IMR-90 (cell line): ENCODE measurements at regions not wholly inside any gene's neighbourhood (a gene's known extent, or its start where the extent isn't known, plus 50 kb on each side); places are given as distances from the start of the nearest gene placed in this dataset.

ENCODE experiments used
- ATAC-seq: fragments of 200-7000 bp; cut with Tn5 transposase; 2 replicates; pipeline ENCODE4 v1.9.1; 2020; ENCODE audit warnings: low read depth, mild to moderate bottlenecking, moderate library complexity
- BruUV-seq: library from RNA; stranded (reverse); fragments of 400-500 nt; replicated peaks from 2 replicates; lab custom pipeline; 2021; lab: Mats Ljungman, UMichigan
- CTCF ChIA-PET: fragments of 300-600 bp; formaldehyde crosslinking; extraction: SDS; loops from one replicate; lab custom pipeline; 2021; ENCODE audit warnings: antibody characterized with exemption; lab: Yijun Ruan, JAX
- POLR2A ChIA-PET: fragments of 300-600 bp; sonication (Branson Sonifier 250); formaldehyde crosslinking; loops from one replicate; lab custom pipeline; 2022; ENCODE audit warnings: antibody characterized with exemption; ENCODE audit not compliant: unreplicated experiment; lab: Charles Lee
- DNase-seq: peaks from one replicate; pipeline ENCODE4 v3.0.0; 2013
- H2AFZ ChIP-seq: replicated peaks from 2 replicates; pipeline ENCODE3; 2013; ENCODE audit warnings: low read length, mild to moderate bottlenecking; ENCODE audit not compliant: poor library complexity
- H2AK5ac ChIP-seq: 2 replicates; pipeline ENCODE4 v1.6.1; 2013; ENCODE audit warnings: low read depth, low read length, inconsistent platforms
- H2AK9ac ChIP-seq: replicated peaks from 2 replicates; pipeline ENCODE3; 2013; ENCODE audit warnings: mild to moderate bottlenecking, low read depth, low read length, moderate library complexity; ENCODE audit not compliant: poor library complexity
- H2BK120ac ChIP-seq: 2 replicates; pipeline ENCODE4 v1.6.1; 2013; ENCODE audit warnings: low read depth, low read length, inconsistent platforms
- H2BK15ac ChIP-seq: 3 replicates; pipeline ENCODE4 v1.6.1; 2013; ENCODE audit warnings: low read depth, low read length, inconsistent platforms
- H2BK20ac ChIP-seq: 2 replicates; pipeline ENCODE4 v1.6.1; 2013; ENCODE audit warnings: low read depth, mild to moderate bottlenecking, inconsistent platforms, low read length, moderate library complexity
- H2BK5ac ChIP-seq: 2 replicates; pipeline ENCODE4 v1.6.1; 2013; ENCODE audit warnings: mild to moderate bottlenecking, low read depth, low read length, inconsistent platforms; ENCODE audit not compliant: poor library complexity, severe bottlenecking
- H3K14ac ChIP-seq: replicated peaks from 2 replicates; pipeline ENCODE4 v1.6.1; 2013; ENCODE audit warnings: low read depth, low read length, inconsistent platforms
- H3K18ac ChIP-seq: 2 replicates; pipeline ENCODE4 v1.6.1; 2013; ENCODE audit warnings: low read depth, low read length, control low read depth
- H3K23ac ChIP-seq: 2 replicates; pipeline ENCODE4 v1.6.1; 2013; ENCODE audit warnings: low read depth, low read length, inconsistent platforms
- H3K27ac ChIP-seq: 2 replicates; pipeline ENCODE4 v1.5.1; 2013; ENCODE audit warnings: mild to moderate bottlenecking, control low read depth, low read length; ENCODE audit not compliant: insufficient read depth
- H3K27me3 ChIP-seq: 2 replicates; pipeline ENCODE4 v1.6.1; 2013; ENCODE audit warnings: low read length; ENCODE audit not compliant: control insufficient read depth, insufficient read depth
- H3K36me3 ChIP-seq: 2 replicates; pipeline ENCODE4 v1.6.1; 2013; ENCODE audit warnings: low read length, mixed read lengths; ENCODE audit not compliant: control insufficient read depth, insufficient read depth
- H3K4ac ChIP-seq: 2 replicates; pipeline ENCODE4 v1.6.1; 2013; ENCODE audit warnings: low read depth, low read length, inconsistent platforms
- H3K4me1 ChIP-seq: 2 replicates; pipeline ENCODE4 v1.6.1; 2013; ENCODE audit warnings: low read length, mixed read lengths; ENCODE audit not compliant: control insufficient read depth, insufficient read depth
- H3K4me2 ChIP-seq: 2 replicates; pipeline ENCODE4 v1.6.1; 2013; ENCODE audit warnings: low read depth, mild to moderate bottlenecking, control low read depth, low read length, moderate library complexity
- H3K4me3 ChIP-seq: 2 replicates; pipeline ENCODE4 v1.5.1; 2013; ENCODE audit warnings: low read depth, mild to moderate bottlenecking, control low read depth, low read length, moderate library complexity; ENCODE audit not compliant: insufficient read depth
- H3K56ac ChIP-seq: 2 replicates; pipeline ENCODE4 v1.6.1; 2013; ENCODE audit warnings: low read length, inconsistent platforms; ENCODE audit not compliant: insufficient read depth; ENCODE audit errors: extremely low read depth
- H3K79me1 ChIP-seq, 2 experiments: 2 replicates each; pipeline ENCODE4 v1.6.1; 2013; ENCODE audit warnings: low read length in 2 of 2, inconsistent platforms in 1 of 2, low read depth in 1 of 2
- H3K9ac ChIP-seq: 2 replicates; pipeline ENCODE4 v1.6.1; 2013; ENCODE audit warnings: low read depth, low read length, control low read depth
- H3K9me1 ChIP-seq: 2 replicates; pipeline ENCODE4 v1.6.1; 2013; ENCODE audit warnings: low read length, inconsistent platforms; ENCODE audit not compliant: insufficient read depth
- H3K9me3 ChIP-seq: 2 replicates; pipeline ENCODE4 v1.6.1; 2013; ENCODE audit warnings: low read length; ENCODE audit not compliant: control insufficient read depth, insufficient read depth
- H4K20me1 ChIP-seq: 2 replicates; pipeline ENCODE4 v1.6.1; 2013; ENCODE audit warnings: low read length, inconsistent platforms; ENCODE audit not compliant: insufficient read depth
- H4K5ac ChIP-seq: 2 replicates; pipeline ENCODE4 v1.6.1; 2013; ENCODE audit warnings: mild to moderate bottlenecking, low read depth, low read length, control low read depth
- H4K8ac ChIP-seq, 2 experiments: 2 replicates each; pipeline ENCODE4 v1.6.1; 2013; ENCODE audit warnings: low read depth in 2 of 2, low read length in 2 of 2, control low read depth in 1 of 2, inconsistent platforms in 1 of 2
- H4K91ac ChIP-seq: 2 replicates; pipeline ENCODE4 v1.6.1; 2013; ENCODE audit warnings: low read depth, low read length, inconsistent platforms; ENCODE audit not compliant: insufficient read depth
- CEBPB ChIP-seq: IDR thresholded peaks from 2 replicates; pipeline ENCODE4 v1.6.1; 2012; ENCODE audit warnings: low read depth, low read length, improper control_type of control experiment
- FOS ChIP-seq: fragments of 150-350 bp; IDR thresholded peaks from 2 replicates; pipeline ENCODE4 v1.6.1; 2016; ENCODE audit warnings: low read depth, low read length
- MAFK ChIP-seq: IDR thresholded peaks from 2 replicates; pipeline ENCODE4 v1.6.1; 2012; ENCODE audit warnings: low read depth, low read length, improper control_type of control experiment
- MXI1 ChIP-seq: IDR thresholded peaks from 2 replicates; pipeline ENCODE4 v1.6.1; 2012; ENCODE audit warnings: low read depth, mild to moderate bottlenecking, low read length, moderate library complexity, borderline replicate concordance
- NFE2L2 ChIP-seq: fragments of 150-350 bp; IDR thresholded peaks from 2 replicates; pipeline ENCODE4 v1.6.1; 2016; ENCODE audit warnings: low read depth, mild to moderate bottlenecking, low read length
- RAD21 ChIP-seq: IDR thresholded peaks from 2 replicates; pipeline ENCODE4 v1.6.1; 2012; ENCODE audit warnings: low read length, improper control_type of control experiment
- WGBS, 2 experiments: methylation state at CpG; one replicate each; pipeline versions ENCODE4 v1.1.5 to v1.1.7; 2013; ENCODE audit warnings: missing lambda C conversion rate in 2 of 2; ENCODE audit not compliant: insufficient read length in 1 of 2; ENCODE audit errors: extremely low coverage in 2 of 2; 5-methylcytosine and 5-hydroxymethylcytosine counted together
- dilution Hi-C: fragments of 300-500 bp; cut with HindIII; formaldehyde crosslinking; loops from one replicate; pipeline ENCODE4 v1.14.3; 2018; ENCODE audit warnings: low sequenced_read_pairs; ENCODE audit not compliant: unreplicated experiment
- in situ Hi-C: fragments of 300-500 bp; cut with MboI; formaldehyde crosslinking; loops from 3 replicates; pipeline ENCODE4 v1.14.3; 2019; ENCODE audit warnings: low sequenced_read_pairs, inconsistent platforms, mixed read lengths
- intact Hi-C: fragments of 100-400 bp; cut with micrococcal nuclease; formaldehyde crosslinking; loops from 2 replicates; pipeline ENCODE4 v1.10.0; 2022

DNA sequence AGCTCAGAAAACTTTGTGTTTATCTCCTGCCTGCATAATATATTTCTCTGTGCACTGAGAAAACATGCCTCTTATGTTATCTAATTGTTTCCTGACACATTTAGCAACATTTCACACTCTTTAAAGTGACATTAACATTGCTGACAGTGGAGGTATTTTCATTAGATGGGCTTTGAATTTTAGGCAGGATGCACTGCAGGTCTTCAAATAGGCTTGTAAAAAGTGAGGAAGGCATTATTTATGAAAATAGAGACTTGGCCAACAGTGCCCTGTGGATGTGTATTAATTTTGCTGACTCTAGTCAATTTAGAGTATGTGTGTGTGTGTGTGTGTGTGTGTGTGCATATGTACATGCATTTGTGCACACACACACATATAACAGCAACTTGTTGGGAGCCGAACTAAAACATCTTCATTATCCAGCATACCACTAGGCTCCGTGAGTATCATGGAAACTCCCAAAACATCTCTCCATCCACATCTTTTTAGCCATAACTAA is 429.5 kb upstream of the WWC1 start:
- DNase-seq, result no peak
- no peak for ATAC-seq
- Histone ChIP-seq H2BK120ac (no peak overlapping the region), H3K23ac (no peak overlapping the region), H2AFZ (no peak overlapping the region), H3K9me3 (no peaks in the 10 kb centered on the region), H4K8ac (no peak overlapping the region), H4K91ac (no peak overlapping the region), H3K56ac (no peak overlapping the region), H2BK5ac (no peak overlapping the region), H3K18ac (no peak overlapping the region), H3K14ac (no peak overlapping the region), H4K20me1 (no peaks in the 10 kb centered on the region), H3K36me3 (no peaks in the 10 kb centered on the region), H3K4me3 (no peak overlapping the region), H2BK15ac (no peak overlapping the region), H2BK20ac (no peak overlapping the region), H3K4me2 (no peak overlapping the region), H3K4ac (no peak overlapping the region), H3K9me1 (no peaks in the 10 kb centered on the region), H3K27me3 (no peaks in the 10 kb centered on the region; the same call in 1 of the 2 replicates), H2AK5ac (no peak overlapping the region), H3K79me1 (no peaks in the 10 kb centered on the region), H3K9ac (no peak overlapping the region), H4K5ac (no peak overlapping the region), H3K4me1 (no peaks in the 10 kb centered on the region), H3K27ac (no peak overlapping the region), H2AK9ac (no peak overlapping the region)
- ChIA-PET CTCF (no interaction called here), POLR2A (no interaction called here)
- intact Hi-C loops (no loop called here), dilution Hi-C loops (no loop called here), in situ Hi-C loops (no loop called here)
- TF ChIP-seq MAFK (peak; percentile 61), MXI1 (no peak), NFE2L2 (no peak), RAD21 (no peak), CEBPB (no peak), FOS (no peak)
- WGBS, 2 experiments, result 69% methylated on average over 2 of the region's 2 CpGs; no CpG with 5 or more reads in 1 of the 2 experiments
- BruUV-seq, result no TSS peak
